ENCODE measurements at regions not wholly inside any gene's neighbourhood (a gene's known extent, or its start where the extent isn't known, plus 50 kb on each side); places are given as distances from the start of the nearest gene placed in this dataset.
A peak's percentile ranks its signal among the peaks of the same experiment; 100 is the strongest.

GRCh38 chr13:22275393-22275792 lies 604.5 kb downstream of the FGF9 start:
- Histone ChIP-seq H3K4me3 (ENCODE audit: low read length in 2 of 2) (no peak overlapping the region), H3K27ac (ENCODE audit: low read depth, low read length) (no peak overlapping the region), H3K27me3 (ENCODE audit: insufficient read depth, low read length) (no peaks in the 10 kb centered on the region), H3K36me3 (ENCODE audit: insufficient read depth, low read length) (no peaks in the 10 kb centered on the region), H3K4me1 (ENCODE audit: insufficient read depth, low read length) (peaks cover 5% of the 10 kb centered on the region), H3K9me3 (ENCODE audit: control insufficient read depth in 1 of 2, low read length in 2 of 2) (no peaks in the 10 kb centered on the region)
- Mint-ChIP-seq H3K36me3 (no peaks in the 10 kb centered on the region), H3K4me1 (peaks cover 3 to 20% (median 13%) of the 10 kb centered on the region in 4 donors), H3K27me3 (no peaks in the 10 kb centered on the region), H3K4me3 (no peak overlapping the region), H3K27ac (peak overlapping the region in 1 of 7 donors; percentile 10), H3K9me3 (no peaks in the 10 kb centered on the region)
- ChIA-PET POLR2A (ENCODE audit: partially characterized antibody) (no interaction called here), CTCF (ENCODE audit: partially characterized antibody) (interaction anchor here (2.5 kb wide), 1 partner anchor 215 kb away, joined by 6 read pairs; no protein-coding TSS in a partner anchor)
- intact Hi-C loops (cut with micrococcal nuclease) = loop anchor here (5.0 kb wide), 1 partner anchor 363 kb away; no protein-coding TSS in a partner anchor
- no peak for DNase-seq

DNA sequence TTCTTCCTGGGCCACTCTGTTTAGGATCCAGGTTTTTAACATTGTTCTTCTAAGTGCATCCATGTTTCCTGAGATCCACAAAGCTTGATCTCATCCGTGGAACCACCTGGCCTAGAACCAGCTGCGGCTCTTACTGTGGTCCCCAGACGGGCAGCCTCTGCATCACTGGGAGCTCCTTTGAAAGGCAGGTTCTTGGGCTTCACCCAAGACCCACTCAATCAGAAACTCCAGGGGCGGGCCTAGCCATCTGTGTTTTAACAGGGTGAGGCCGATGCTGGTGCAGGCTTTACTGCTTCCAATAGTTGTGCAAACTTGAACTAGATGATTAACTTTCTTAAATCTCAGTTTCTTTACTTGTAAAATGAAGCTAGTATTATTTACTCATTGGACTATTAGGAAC lies 605.7 kb downstream of the FGF9 start:
- H3K4me3 Mint-ChIP-seq = no peak overlapping the region
- no peak overlapping the region for H3K27ac ChIP-seq (ENCODE audit: low read depth, low read length)
- H3K4me3 ChIP-seq (ENCODE audit: low read length in 2 of 2) = no peak overlapping the region
- H3K36me3 Mint-ChIP-seq = no peaks in the 10 kb centered on the region
- intact Hi-C loops (cut with micrococcal nuclease) = loop anchor here (5.0 kb wide), 1 partner anchor 364 kb away; no protein-coding TSS in a partner anchor
- H3K4me1 Mint-ChIP-seq = peaks cover 2 to 19% (median 10%) of the 10 kb centered on the region in 4 donors
- CTCF ChIA-PET (ENCODE audit: partially characterized antibody) = interaction anchor here (0.6 to 5.9 kb wide), 5 partner anchors 215 to 639 kb away, joined by 3 to 66 read pairs (median 5); no protein-coding TSS in a partner anchor
- H3K4me1 ChIP-seq (ENCODE audit: insufficient read depth, low read length) = peaks cover 2% of the 10 kb centered on the region
- H3K27me3 ChIP-seq (ENCODE audit: insufficient read depth, low read length) = no peaks in the 10 kb centered on the region
- POLR2A ChIA-PET (ENCODE audit: partially characterized antibody) = no interaction called here
- H3K9me3 Mint-ChIP-seq = no peaks in the 10 kb centered on the region
- no peaks in the 10 kb centered on the region for H3K27me3 Mint-ChIP-seq
- no peaks in the 10 kb centered on the region for H3K9me3 ChIP-seq (ENCODE audit: control insufficient read depth in 1 of 2, low read length in 2 of 2)
- H3K27ac Mint-ChIP-seq = no peak overlapping the region
- no peaks in the 10 kb centered on the region for H3K36me3 ChIP-seq (ENCODE audit: insufficient read depth, low read length)
- DNase-seq = no peak

DNA sequence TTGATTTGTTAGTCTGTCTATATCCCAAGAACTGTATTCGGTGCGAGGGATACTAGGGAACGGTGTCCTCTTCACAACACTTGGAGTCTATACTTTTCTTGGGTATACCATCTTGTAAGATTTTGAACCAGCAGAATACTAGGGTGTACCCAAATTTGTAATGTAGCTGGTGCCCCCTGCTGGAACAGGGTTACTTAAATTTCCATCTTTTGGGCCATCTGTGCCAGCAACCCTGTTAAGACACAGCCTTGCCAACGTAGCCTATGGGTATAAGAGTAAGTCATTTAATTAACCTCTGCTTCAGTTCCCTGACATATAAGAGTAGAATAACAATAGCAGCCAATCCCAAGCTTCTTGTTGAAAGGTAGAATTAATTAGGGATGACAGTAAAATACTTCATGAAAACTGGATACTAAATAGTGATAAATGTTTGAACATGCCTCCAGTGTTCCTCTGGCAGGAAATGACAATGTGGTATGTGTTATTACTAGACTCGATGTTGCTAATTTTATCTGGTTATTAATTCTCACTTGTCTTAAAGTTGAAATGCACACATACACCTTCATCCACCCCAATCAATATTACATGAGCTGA lies 607.6 kb downstream of the FGF9 start:
- Histone ChIP-seq H3K27ac (ENCODE audit: low read depth, low read length) (no peak overlapping the region), H3K4me1 (ENCODE audit: insufficient read depth, low read length) (no peaks in the 10 kb centered on the region), H3K36me3 (ENCODE audit: insufficient read depth, low read length) (no peaks in the 10 kb centered on the region), H3K4me3 (ENCODE audit: low read length in 2 of 2) (no peak overlapping the region), H3K9me3 (ENCODE audit: control insufficient read depth in 1 of 2, low read length in 2 of 2) (no peaks in the 10 kb centered on the region), H3K27me3 (ENCODE audit: insufficient read depth, low read length) (no peaks in the 10 kb centered on the region)
- ChIA-PET CTCF (ENCODE audit: partially characterized antibody) (interaction anchor here (0.7 to 5.9 kb wide), 14 partner anchors 27 to 656 kb away, joined by 3 to 66 read pairs (median 3); partner anchors contain the start of gene FGF9), POLR2A (ENCODE audit: partially characterized antibody) (interaction anchor here (0.6 to 1.5 kb wide), 3 partner anchors 13 to 608 kb away, joined by 3 to 9 read pairs (median 3); partner anchors contain the start of gene FGF9)
- Mint-ChIP-seq H3K4me3 (no peak overlapping the region), H3K27ac (peak overlapping the region in 1 of 7 donors; percentile 2), H3K4me1 (peaks cover 2 to 10% (median 4%) of the 10 kb centered on the region in 4 donors), H3K36me3 (no peaks in the 10 kb centered on the region), H3K27me3 (no peaks in the 10 kb centered on the region), H3K9me3 (no peaks in the 10 kb centered on the region)
- intact Hi-C loops (cut with micrococcal nuclease) = loop anchor here (1.0 to 5.0 kb wide), 5 partner anchors 216 to 653 kb away; no protein-coding TSS in a partner anchor
- peak; percentile 56 to 70 (median 66) for DNase-seq

- POLR2A ChIA-PET (ENCODE audit: partially characterized antibody) = no interaction called here
- H3K4me1 ChIP-seq (ENCODE audit: insufficient read depth, low read length) = no peaks in the 10 kb centered on the region
- CTCF ChIA-PET (ENCODE audit: partially characterized antibody) = interaction anchor here (1.2 kb wide), 1 partner anchor 13 kb away, joined by 3 read pairs; no protein-coding TSS in a partner anchor
- H3K4me3 ChIP-seq (ENCODE audit: low read length in 2 of 2) = no peak overlapping the region
- DNase-seq = no peak
- H3K9me3 Mint-ChIP-seq = no peaks in the 10 kb centered on the region
- intact Hi-C loops (cut with micrococcal nuclease) = no loop called here
- H3K9me3 ChIP-seq (ENCODE audit: control insufficient read depth in 1 of 2, low read length in 2 of 2) = no peaks in the 10 kb centered on the region
- H3K4me1 Mint-ChIP-seq = no peaks in the 10 kb centered on the region
- H3K27me3 Mint-ChIP-seq = peaks cover 16 to 17% of the 10 kb centered on the region in 2 donors
- no peaks in the 10 kb centered on the region for H3K27me3 ChIP-seq (ENCODE audit: insufficient read depth, low read length)
- H3K27ac ChIP-seq (ENCODE audit: low read depth, low read length) = no peak overlapping the region
- no peak overlapping the region for H3K27ac Mint-ChIP-seq
- no peak overlapping the region for H3K4me3 Mint-ChIP-seq
- H3K36me3 ChIP-seq (ENCODE audit: insufficient read depth, low read length) = no peaks in the 10 kb centered on the region
- H3K36me3 Mint-ChIP-seq = no peaks in the 10 kb centered on the region
Measured at GRCh38 chr13:22285867-22286266, 615.0 kb downstream of the FGF9 start.

DNA sequence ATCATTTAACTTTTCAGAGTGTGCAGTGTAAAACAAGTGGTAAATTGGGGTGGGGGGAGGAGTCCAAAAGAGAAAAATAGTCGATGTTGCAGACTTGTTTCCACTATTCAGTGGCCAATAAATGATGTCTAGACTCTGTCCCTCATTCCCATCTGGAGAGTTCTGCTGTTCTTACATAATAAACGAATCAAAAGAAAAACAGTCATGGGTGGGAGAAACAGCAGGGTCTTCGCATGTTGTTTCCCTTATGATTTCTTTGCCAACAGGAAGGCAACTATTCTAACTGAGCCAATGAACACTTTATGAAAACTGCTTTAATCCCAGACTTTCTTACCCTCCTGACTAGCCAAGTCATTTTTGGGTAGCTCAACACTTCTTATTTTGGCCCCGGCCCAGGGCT lies 615.5 kb downstream of the FGF9 start:
- ChIA-PET POLR2A (ENCODE audit: partially characterized antibody) (no interaction called here), CTCF (ENCODE audit: partially characterized antibody) (no interaction called here)
- no peaks in the 10 kb centered on the region for H3K9me3 ChIP-seq (ENCODE audit: control insufficient read depth in 1 of 2, low read length in 2 of 2)
- Mint-ChIP-seq H3K27ac (no peak overlapping the region), H3K27me3 (peaks cover 16 to 17% of the 10 kb centered on the region in 2 donors), H3K9me3 (no peaks in the 10 kb centered on the region), H3K36me3 (no peaks in the 10 kb centered on the region), H3K4me3 (no peak overlapping the region), H3K4me1 (no peaks in the 10 kb centered on the region)
- H3K27me3 ChIP-seq (ENCODE audit: insufficient read depth, low read length) = no peaks in the 10 kb centered on the region
- H3K4me1 ChIP-seq (ENCODE audit: insufficient read depth, low read length) = no peaks in the 10 kb centered on the region
- no peak overlapping the region for H3K27ac ChIP-seq (ENCODE audit: low read depth, low read length)
- H3K36me3 ChIP-seq (ENCODE audit: insufficient read depth, low read length) = no peaks in the 10 kb centered on the region
- intact Hi-C loops (cut with micrococcal nuclease) = no loop called here
- no peak overlapping the region for H3K4me3 ChIP-seq (ENCODE audit: low read length in 2 of 2)
- DNase-seq = no peak

- H3K4me3 Mint-ChIP-seq = no peak overlapping the region
Measured at GRCh38 chr13:22287343-22287920, 616.6 kb downstream of the FGF9 start.

DNA sequence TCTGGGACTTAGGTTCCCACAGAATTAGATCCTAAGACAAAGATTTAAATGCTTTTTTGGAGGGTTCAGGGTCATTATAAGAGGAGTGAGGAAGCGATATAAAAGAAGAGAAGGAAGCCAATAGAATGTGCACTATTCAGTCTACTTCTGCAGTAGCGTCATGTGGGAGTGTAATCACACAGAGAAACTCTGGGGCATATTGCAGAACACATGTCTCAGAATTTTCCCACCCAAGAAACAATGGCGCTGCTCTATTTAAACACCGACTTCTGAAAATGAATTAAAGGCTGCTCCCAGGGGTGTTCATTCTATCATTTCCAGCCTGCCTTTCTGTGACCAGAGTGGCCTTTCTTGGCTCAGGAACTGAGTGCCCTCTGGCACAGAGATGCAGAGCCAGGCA lies 617.6 kb downstream of the FGF9 start:
- H3K36me3 Mint-ChIP-seq = no peaks in the 10 kb centered on the region

More at GRCh38 chr13:22287343-22287920, 616.6 kb downstream of the FGF9 start:
- no peak for DNase-seq
- ChIA-PET POLR2A (ENCODE audit: partially characterized antibody) (no interaction called here), CTCF (ENCODE audit: partially characterized antibody) (no interaction called here)
- H3K27ac ChIP-seq (ENCODE audit: low read depth, low read length) = no peak overlapping the region
- H3K4me3 ChIP-seq (ENCODE audit: low read length in 2 of 2) = no peak overlapping the region
- H3K36me3 Mint-ChIP-seq = no peaks in the 10 kb centered on the region
- H3K4me1 ChIP-seq (ENCODE audit: insufficient read depth, low read length) = no peaks in the 10 kb centered on the region
- H3K27me3 ChIP-seq (ENCODE audit: insufficient read depth, low read length) = no peaks in the 10 kb centered on the region
- intact Hi-C loops (cut with micrococcal nuclease) = no loop called here
- no peaks in the 10 kb centered on the region for H3K9me3 Mint-ChIP-seq
- no peaks in the 10 kb centered on the region for H3K4me1 Mint-ChIP-seq
- H3K27ac Mint-ChIP-seq = peak overlapping the region in 1 of 7 donors; percentile 63
- H3K36me3 ChIP-seq (ENCODE audit: insufficient read depth, low read length) = no peaks in the 10 kb centered on the region
- no peaks in the 10 kb centered on the region for H3K9me3 ChIP-seq (ENCODE audit: control insufficient read depth in 1 of 2, low read length in 2 of 2)
- peaks cover 16 to 17% of the 10 kb centered on the region in 2 donors for H3K27me3 Mint-ChIP-seq

More for the DNA sequence above, 617.6 kb downstream of the FGF9 start:
- H3K9me3 Mint-ChIP-seq = no peaks in the 10 kb centered on the region
- POLR2A ChIA-PET (ENCODE audit: partially characterized antibody) = no interaction called here
- H3K27me3 Mint-ChIP-seq = peaks cover 16 to 17% of the 10 kb centered on the region in 2 donors
- no peak overlapping the region for H3K27ac Mint-ChIP-seq
- no peak for DNase-seq
- no peak overlapping the region for H3K4me3 Mint-ChIP-seq
- CTCF ChIA-PET (ENCODE audit: partially characterized antibody) = no interaction called here
- no peak overlapping the region for H3K27ac ChIP-seq (ENCODE audit: low read depth, low read length)
- no peak overlapping the region for H3K4me3 ChIP-seq (ENCODE audit: low read length in 2 of 2)
- intact Hi-C loops (cut with micrococcal nuclease) = no loop called here
- no peaks in the 10 kb centered on the region for H3K27me3 ChIP-seq (ENCODE audit: insufficient read depth, low read length)
- H3K4me1 ChIP-seq (ENCODE audit: insufficient read depth, low read length) = no peaks in the 10 kb centered on the region
- no peaks in the 10 kb centered on the region for H3K36me3 ChIP-seq (ENCODE audit: insufficient read depth, low read length)
- H3K9me3 ChIP-seq (ENCODE audit: control insufficient read depth in 1 of 2, low read length in 2 of 2) = no peaks in the 10 kb centered on the region
- no peaks in the 10 kb centered on the region for H3K4me1 Mint-ChIP-seq

All from CD4-positive, alpha-beta memory T cell (primary cell).